GM19324 (cell line): ENCODE measurements at regions not wholly inside any gene's neighbourhood (a gene's known extent, or its start where the extent isn't known, plus 50 kb on each side); places are given as distances from the start of the nearest gene placed in this dataset.

Source experiments
- ATAC-seq: cut with Tn5 transposase; IDR thresholded peaks from one replicate; pipeline ENCODE4 v1.9.1; 2021; ENCODE audit warnings: mild to moderate bottlenecking, moderate library complexity; ENCODE audit not compliant: unreplicated experiment, low FRiP score

DNA sequence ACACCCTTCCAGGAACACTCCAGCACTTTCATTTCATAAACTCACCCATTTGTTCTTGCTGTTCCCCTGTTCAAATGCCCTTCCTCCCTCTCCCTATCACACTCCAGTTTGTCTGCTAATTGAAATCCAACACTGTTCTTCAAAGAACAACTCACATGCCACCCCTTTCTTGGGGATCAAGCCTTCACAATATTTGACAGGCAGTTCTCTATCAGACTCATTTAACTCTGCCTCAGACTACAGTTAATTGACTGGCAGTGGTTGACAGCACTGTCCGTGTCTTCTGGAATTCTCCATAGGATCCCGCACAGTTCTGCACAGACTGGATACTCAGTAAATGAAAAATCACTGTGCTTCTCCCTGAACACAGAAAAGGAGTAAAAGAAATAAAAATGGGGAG is 87.8 kb downstream of the PMP22 start:
- ATAC-seq = no peak

DNA sequence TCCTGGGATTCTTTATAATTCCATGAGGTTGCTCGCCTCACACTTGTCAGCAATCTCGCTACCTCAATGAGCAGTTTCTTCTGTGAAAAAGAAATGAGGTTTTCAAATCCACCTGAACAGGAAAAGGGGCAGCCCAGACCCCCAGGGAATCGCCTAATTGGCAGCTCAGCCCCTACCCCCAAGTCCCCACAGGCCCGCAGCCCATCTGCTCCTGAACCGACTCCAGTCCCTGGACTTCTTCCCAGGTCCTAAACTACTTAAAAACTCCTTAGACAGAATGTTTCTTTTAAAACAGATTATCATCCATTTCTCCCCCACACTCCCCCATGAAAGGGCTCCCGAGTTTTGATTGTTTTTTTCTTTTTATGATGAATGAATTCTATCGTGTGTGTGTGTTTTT is 89.8 kb downstream of the PMP22 start:
- no peak for ATAC-seq

DNA sequence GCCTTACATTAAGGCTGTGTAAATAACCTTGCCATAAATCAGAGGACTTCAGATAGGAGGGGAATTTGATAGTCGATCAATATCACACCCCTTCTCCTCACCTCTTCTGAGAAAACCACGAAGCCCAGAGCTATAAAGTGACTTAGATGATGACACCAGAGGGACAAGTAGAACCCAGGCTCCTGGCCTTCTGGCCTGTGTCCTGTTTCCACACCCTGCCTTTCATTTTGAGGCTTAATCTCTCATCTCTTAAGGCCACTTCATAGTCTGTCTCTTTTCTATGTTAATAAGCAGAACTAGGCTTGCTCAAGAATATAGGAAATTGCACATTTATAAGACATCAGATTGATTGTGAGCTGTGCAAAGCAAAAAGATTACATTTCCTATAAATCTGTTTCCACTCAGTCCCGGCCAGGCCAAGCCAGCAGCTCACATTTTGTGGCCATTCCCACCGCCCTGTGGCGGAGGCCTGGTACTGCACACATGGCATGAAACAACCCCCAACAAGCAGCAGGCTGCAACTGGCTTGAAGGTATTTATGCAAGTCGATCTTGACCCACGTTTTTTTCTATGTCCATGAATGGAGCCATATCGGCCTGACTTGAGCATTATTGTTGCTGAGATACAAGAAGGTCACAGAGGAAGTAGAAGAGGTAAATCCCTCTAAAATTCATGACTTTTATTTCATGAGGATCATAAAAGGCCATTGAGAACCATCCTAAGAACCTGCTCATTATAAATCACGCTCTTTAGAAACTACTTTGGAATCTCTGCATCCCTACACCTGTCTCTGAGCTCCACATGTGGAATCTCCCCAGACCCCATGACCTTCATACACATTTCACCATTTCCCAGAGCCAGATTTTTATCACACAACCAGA is 93.7 kb downstream of the PMP22 start:
- no peak for ATAC-seq

DNA sequence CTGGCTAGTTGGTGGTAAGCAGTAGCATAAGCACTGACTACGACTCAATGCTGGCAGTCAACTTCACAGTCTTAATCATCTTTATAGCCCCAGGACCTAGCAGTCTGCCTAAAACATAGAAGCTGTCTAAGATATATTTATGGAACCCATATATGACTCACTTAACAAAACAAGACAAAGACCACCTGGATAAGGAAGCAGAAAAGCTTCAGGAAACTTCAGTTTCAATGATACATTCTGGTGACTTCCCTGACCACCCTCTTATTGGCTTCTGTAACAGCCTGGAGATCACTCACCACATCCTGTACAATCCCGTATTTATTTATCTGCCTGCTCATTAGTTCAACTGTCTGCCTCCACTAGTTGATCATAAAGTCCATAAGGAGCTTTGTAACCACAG is 95.5 kb downstream of the PMP22 start:
- no peak for ATAC-seq

DNA sequence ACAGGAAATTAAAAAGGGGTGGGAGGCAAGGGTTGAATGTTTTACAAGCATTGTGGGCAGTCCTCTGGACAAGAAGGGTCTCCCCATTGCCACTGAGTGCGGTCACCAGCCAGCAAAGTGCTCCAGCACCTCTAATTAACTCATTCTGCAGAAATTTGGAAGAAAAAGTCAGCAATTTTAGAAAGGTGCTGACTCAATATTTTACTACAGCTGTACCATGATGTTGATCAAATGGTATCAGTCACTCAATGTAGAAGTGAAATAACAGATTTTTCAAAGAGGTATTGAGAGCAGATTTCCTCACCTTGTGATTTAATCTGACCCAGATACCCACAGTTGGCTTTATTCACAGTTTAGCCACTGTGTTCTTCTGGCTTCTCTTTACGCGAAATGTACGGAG is 96.7 kb downstream of the PMP22 start:
- ATAC-seq = no peak

DNA sequence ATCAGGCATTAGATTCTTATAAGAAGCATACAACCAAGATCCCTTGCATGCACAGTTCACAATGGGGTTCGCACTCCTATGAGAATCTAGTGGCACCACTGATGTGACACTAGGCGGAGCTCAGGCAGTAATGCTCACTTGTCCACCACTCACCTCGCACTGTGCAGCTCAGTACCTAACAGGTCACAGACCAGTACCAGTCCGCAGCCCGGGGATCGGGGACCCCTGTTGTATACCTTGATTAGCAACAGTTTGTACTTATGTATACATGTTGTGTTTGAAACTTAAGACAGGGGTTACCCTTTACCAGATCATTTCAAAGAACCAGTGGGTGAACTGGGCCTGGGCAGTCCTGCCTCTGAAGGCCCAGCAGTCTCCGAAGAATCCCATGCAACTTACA is 103.7 kb downstream of the PMP22 start:
- ATAC-seq = no peak

DNA sequence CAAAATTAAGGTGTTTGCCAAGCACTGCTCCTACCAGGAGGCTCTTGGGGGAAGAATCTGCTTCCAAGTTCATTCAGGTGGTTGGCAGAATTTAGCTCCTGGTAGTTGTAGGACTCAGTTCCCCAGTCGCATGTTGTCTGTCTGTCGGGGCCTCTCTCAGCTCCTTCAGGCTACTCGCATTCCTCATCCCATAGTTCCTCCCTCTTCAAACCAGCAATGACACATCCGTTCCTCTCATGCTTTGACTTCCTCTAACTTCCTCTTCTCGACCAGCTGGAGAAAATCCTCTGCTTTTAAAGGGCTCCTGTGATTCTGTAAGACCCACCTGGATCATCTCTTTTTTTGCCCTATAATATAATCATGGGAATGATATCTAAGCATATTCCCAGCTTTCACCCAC is 108.1 kb downstream of the PMP22 start:
- no peak for ATAC-seq

DNA sequence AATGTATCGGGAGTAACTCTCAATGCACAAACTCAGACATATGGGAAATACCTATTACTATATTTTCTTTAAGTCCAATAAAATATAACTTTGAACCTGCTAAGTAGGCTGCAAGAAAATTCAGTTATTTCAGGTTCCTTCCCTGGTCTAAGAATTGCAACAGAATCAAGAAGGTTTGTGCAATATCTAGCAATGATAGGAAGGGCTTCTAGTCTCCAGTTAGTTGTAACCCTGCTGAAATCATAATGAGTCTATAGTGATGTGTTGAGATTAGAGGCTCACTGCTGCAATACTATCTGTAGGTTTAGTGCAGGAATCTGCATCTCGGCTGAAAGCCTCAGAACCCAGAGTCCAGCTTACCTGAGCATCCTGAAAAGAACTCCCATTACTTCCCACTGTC is 110.5 kb downstream of the PMP22 start:
- ATAC-seq = no peak

DNA sequence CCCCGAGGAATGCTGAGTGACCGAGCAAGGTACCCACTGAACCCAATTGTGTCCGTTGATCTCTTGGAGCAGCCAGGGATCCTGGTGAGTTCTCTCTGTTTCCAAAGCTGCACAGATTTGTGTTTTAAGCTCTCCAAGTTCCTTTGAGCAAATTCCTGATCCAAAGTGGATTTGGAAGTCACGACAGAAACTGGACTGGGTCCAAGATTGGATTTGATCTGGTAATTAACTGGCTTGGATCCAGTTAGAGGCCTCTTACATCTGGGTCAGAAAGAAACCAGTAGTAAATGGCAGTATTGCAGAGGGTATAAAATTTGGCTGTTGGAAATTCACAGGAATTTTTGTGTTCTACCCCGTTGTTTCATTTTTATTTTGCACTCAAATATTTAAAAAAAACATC is 119.5 kb downstream of the PMP22 start:
- ATAC-seq = no peak

DNA sequence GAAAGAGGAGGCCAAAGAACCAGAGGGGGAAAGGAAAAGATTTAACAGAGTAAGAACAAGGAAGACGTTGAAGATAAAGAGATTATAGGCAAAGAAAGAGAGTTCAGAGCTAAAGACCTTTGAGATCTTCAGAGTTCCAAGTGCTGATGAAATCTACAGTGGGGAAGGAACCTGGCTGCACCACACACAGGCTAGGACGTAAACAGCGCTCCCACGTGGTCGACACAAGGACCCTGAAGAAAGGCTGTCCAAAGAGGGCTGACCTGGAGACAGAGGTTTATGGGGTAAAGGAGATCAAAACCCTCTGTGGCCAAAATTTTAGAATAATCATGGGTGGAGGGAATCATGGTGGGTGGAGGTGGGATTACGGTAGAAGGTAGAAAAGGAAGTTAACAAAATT is 121.6 kb downstream of the PMP22 start:
- ATAC-seq = no peak

DNA sequence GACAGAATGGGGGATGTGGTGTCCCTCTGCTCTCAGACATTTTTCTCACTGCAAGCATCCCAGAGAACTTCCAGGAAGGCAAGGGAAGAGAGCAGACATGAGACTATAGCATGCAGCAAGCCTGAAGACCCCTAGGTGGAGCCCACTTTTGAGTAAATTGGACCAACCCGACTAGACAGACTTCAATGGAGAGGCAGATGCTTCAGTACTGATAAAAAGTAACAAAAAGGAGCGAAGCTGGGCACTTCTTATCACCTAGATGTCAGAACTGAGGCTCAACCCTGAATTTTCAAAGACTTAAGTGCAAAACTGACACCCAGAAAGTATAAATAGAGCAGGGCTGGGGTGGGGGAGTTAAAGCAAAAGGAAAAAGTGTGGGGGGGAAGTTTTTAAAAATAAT is 130.8 kb downstream of the PMP22 start:
- ATAC-seq = no peak

DNA sequence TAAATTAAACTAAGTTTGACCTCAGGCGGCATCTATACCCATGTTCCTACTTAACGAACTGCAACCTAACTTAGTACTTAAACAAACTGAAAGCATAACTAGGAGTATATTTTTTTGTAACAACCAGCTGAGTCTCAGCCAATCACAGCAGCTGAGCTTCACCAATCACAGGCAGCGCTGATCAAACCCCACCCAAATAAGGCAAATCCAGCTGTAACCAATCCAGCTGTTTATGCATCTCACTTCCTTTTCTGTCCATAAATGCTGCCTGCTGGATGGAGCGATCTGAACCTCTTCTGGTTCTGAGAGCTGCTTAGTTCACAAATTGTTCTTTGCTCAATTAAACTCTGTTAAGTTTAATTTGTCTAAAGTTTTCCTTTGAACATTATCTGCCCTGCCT is 131.3 kb downstream of the PMP22 start:
- no peak for ATAC-seq

DNA sequence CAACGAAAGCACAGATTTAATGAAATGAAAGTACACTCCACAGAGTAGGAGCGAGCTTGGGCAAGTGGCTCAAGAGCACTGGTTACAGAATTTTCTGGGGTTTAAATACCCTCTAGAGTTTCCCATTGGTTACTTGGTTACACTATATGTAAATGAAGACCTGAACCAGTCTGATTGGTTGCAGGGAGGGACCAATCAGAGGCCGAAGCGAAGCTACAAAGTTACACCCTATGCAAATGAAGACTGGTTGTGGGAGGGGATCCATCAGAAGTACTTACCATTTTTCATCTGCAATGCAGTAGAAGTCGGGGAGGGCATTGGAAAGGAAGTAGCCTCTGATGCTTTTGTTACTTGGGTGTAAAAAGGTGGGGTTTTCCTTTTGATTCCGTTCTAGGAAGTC is 132.0 kb downstream of the PMP22 start:
- no peak for ATAC-seq

DNA sequence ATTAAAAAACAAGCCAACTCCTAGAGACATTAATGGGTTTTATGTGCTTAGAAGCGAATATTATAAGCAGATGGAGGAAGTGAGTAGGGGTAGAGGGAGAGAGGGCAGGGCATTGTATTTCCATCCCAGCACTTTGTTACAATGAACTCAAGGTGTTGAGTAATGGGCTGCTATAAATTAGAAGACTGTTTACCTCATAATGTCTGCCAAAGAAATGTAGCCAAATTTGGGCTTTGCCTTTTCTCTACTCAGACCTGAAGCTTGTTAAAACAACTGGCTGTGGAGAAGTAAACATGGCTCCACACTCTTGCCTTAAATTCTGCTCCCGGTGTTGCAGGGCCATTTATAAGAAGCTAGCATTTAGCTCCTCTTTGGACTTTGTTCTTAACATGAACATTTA is 134.7 kb downstream of the PMP22 start:
- ATAC-seq = no peak

DNA sequence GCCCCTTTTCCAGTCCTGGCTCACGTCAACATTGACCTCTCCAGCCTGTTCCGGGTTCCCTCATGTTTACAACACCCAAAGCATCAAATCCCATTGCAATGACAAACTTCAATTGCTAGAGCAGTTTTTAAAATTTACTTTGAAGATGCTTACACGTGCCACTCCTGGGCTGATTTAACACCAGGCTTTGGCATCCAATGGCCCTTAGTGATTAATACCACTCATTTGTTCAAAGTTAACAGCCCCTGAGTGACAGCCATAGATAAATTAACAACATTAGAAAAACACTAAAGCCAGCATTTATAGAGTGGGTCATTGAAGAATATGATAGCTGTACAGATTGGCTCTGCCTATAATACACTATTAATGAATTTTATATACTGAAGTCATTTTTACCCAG is 135.1 kb downstream of the PMP22 start:
- no peak for ATAC-seq

DNA sequence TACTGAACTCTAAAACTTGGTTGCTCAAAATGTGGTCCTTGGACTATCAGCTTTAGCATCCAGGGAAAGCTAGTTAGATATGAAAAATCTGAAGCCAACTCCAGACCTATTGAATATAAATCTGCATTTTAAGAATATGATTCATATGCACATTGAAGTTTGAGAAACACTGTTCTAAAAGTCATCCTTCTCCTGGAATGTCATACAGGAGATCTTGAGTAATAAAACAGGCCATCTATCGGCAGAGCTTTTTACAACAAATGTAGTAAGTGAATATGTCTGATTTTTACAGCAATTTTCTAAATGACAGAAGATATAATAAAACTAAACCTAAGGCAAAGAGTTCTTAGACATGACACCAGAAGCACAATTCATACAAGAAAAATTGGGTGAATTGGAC is 140.4 kb downstream of the PMP22 start:
- ATAC-seq = no peak

DNA sequence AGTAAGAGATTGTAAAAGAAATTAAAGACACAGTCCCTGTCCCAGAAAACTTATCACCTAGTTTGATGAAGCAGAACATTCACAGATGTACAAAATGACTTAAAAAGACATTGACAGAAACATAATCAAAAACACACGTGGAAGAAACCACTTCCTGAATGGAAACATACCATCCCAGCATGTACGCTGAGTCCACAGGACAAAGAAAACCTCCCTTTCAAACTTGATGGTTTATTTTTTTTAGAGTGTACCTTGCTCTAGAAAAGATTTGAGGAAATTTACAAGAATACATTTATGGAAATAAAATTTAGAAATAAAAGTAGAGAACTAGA is 140.9 kb downstream of the PMP22 start:
- ATAC-seq = no peak

DNA sequence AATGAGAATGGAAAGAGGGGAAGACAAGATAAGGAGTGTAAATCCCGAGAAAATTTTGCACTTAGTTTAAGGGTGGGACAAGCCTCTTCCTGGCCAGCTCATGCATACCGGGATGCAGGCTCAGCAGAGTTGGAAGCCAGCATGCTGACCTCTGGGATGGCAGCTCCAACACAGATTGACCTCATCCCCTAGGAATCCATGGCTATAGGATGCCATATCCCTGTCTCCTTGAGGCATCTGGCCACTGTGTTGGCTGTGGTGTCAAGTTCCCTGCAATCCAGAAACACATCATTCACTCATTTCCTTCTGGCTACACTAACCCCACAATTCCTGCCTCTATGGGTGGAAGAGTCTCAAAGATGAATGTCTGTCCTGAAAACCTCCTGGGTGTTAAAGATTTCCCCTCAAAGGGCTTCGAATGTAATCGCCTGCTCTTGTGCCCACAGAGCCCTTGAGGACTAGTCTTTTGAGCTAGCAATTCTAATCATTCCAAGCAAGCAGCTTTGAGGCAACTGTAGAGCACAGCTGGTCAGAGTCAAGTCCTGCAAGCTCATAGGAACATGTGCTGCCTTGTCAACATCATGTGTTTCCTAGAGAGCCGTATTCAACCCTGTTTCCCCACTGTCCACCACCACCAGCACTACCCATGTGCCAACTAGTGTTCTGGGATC is 141.4 kb downstream of the PMP22 start:
- ATAC-seq = no peak

DNA sequence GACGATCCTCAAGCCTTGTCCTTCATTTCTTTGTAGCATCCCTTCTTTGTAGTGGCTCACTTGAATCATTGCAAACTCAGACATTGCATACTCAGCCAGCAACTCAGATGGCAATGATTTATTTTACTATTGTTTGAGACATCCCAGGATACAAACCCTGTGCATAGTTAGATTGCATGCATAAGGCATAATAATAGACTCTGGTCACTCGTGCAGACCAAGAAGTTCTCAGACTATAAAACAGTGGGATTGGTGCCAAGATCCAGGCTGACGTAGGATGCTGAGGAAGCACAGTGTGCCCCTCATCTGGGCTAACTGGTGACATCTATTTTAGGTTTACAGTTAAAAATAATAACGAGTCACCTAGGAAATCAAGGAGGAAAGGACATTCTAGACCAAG is 142.3 kb downstream of the PMP22 start:
- ATAC-seq = no peak

DNA sequence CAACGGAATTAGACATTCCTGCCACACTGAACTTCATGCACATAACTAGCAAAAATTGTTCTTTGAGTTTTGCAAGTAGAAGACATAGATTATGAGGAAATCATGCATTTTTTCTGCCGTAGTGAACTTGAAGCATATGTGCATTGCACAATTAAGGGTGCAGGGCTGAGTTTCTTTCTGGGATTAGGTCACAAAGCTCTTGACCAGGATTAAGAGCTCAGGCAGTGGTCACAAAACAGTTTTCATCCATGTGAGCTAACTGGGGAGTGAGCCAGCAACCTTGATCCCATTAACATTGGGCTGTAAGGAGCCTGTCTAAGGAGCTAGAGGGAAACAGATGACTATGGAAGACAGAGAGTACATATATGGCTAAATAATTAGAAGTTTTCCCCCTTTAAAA is 143.7 kb downstream of the PMP22 start:
- ATAC-seq = no peak

DNA sequence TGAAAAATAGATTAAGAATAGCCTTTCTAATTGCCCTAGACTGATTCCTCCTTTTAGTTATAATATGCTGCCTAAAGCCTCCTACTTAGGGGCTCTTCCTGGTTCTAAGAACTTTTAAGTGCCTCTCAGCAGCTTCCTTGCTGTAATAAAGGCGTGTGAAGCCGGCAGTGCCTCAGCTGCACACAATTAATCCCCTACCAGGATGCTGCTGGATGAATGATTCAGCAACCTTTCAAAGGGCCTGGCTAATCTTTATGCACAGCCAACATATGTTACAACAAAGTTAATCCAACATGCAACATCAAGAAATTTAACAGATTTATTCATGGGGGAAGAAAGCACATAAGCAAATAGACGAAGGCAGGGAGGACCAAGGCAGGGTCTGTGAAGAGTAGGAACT is 145.2 kb downstream of the PMP22 start:
- ATAC-seq = no peak

DNA sequence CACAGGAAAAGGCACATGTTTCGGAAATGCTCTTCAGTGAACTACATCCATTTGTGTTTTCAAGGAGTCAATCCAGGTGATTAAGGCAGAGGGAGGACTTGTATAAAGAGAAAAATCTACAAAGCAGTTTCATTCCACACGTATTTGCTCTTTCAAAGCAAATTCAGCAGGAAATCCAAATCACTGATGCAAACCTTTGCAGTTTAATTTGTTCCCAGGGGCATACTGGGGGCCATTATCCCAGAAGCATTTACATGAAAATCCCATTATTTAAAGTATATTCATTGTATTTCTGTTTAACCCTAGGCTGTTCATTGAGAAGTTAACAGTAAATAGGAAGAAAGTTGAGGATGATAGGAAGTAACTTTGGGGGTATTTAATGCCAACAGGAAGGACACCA is 147.9 kb downstream of the PMP22 start:
- ATAC-seq = no peak
